ENCODE measurements at regions not wholly inside any gene's neighbourhood (a gene's known extent, or its start where the extent isn't known, plus 50 kb on each side); places are given as distances from the start of the nearest gene placed in this dataset.

DNA sequence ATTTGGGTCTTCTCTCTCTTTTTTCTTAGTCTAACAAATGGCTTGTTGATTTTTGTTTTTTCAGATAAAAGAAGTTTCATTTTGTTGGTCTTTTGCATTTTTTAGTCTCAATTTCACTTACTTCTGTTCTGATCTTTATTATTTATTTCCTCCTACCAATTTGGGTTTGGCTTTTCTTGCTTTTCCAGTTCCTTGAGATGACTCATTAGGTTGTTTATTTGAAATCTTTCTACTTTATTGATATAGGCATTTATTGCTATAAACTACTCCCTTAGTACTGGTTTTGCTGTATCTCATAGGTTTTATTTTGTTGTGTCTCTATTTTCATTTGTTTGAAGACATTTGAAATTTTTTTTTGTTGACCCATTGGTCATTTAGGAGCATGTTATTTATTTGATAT, 152.2 kb upstream of the MPHOSPH6 start:
- Histone ChIP-seq H3K27ac (no peak overlapping the region), H3K27me3 (peaks cover 7% of the 10 kb centered on the region)
- TF ChIP-seq, protein P1, sequence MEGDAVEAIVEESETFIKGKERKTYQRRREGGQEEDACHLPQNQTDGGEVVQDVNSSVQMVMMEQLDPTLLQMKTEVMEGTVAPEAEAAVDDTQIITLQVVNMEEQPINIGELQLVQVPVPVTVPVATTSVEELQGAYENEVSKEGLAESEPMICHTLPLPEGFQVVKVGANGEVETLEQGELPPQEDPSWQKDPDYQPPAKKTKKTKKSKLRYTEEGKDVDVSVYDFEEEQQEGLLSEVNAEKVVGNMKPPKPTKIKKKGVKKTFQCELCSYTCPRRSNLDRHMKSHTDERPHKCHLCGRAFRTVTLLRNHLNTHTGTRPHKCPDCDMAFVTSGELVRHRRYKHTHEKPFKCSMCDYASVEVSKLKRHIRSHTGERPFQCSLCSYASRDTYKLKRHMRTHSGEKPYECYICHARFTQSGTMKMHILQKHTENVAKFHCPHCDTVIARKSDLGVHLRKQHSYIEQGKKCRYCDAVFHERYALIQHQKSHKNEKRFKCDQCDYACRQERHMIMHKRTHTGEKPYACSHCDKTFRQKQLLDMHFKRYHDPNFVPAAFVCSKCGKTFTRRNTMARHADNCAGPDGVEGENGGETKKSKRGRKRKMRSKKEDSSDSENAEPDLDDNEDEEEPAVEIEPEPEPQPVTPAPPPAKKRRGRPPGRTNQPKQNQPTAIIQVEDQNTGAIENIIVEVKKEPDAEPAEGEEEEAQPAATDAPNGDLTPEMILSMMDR (IDR thresholded peaks at IDR 0.05; ENCODE audit: low read depth, low read length): no peak

GRCh38 chr16:82319038-82319437, 149.0 kb upstream of the MPHOSPH6 start:
- no peak overlapping the region for H3K27ac ChIP-seq
- no peaks in the 10 kb centered on the region for H3K4me1 ChIP-seq (ENCODE audit: low read depth)
- no peaks in the 10 kb centered on the region for H3K36me3 ChIP-seq
- no peaks in the 10 kb centered on the region for H3K9me3 ChIP-seq (ENCODE audit: low read depth)
- H3K27me3 ChIP-seq: no peaks in the 10 kb centered on the region
- TF ChIP-seq, protein P1 (IDR thresholded peaks at IDR 0.05; ENCODE audit: low read depth, low read length): no peak
- no peak overlapping the region for H3K4me3 ChIP-seq
- no peak for DNase-seq (ENCODE audit: low read depth in 1 of 2, low spot score in 1 of 2)

More for the DNA sequence above, 152.2 kb upstream of the MPHOSPH6 start:
- Histone ChIP-seq H3K9me3 (ENCODE audit: low read depth) (no peaks in the 10 kb centered on the region), H3K4me1 (ENCODE audit: low read depth) (no peaks in the 10 kb centered on the region), H3K4me3 (no peak overlapping the region), H3K36me3 (no peaks in the 10 kb centered on the region)
- DNase-seq (ENCODE audit: low read depth in 1 of 2, low spot score in 1 of 2): no peak

DNA sequence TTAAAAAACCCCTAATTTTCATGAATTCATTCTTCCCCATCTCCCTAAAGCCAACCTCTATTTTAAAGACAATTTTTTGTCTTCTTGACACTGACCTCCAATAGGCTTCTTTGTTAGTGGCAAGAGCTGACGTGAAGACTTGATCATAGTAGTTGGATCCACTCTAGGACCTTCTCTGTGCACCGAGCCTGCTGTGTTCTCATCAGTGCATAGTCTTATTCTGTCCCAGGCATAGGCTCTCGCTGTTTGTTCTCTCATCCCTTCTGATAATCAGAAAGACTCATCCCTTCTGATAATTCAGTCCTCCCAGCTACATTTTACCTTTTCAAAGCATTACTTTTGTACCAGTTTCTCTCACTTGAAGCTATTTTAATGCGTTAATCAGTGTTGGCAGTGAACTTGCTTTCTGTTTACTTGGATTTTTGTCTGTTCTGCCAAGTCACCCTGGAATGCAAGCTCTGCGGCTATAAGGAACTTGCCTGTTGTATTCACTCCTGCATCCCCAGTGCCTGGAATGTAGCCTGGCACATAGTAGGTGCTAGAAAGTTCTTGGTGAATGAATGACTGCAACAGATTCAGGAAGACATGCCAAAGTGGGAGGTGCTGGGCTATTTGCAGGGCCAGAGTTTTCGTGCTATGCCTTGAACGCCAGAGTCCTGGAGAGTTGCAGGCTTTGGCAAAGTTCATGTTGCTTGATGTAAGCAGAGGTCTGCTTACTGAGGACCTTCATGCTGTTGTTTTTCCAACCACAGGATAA, 147.6 kb upstream of the MPHOSPH6 start:
- Histone ChIP-seq H3K4me3 (no peak overlapping the region), H3K9me3 (ENCODE audit: low read depth) (no peaks in the 10 kb centered on the region), H3K4me1 (ENCODE audit: low read depth) (no peaks in the 10 kb centered on the region), H3K27me3 (no peaks in the 10 kb centered on the region), H3K27ac (no peak overlapping the region), H3K36me3 (no peaks in the 10 kb centered on the region)
- TF ChIP-seq, protein P1 (IDR thresholded peaks at IDR 0.05; ENCODE audit: low read depth, low read length): no peak
- DNase-seq (ENCODE audit: low read depth in 1 of 2, low spot score in 1 of 2): no peak

- Histone ChIP-seq H3K4me1 (ENCODE audit: low read depth) (no peaks in the 10 kb centered on the region), H3K27me3 (no peaks in the 10 kb centered on the region), H3K36me3 (no peaks in the 10 kb centered on the region), H3K27ac (no peak overlapping the region), H3K4me3 (no peak overlapping the region), H3K9me3 (ENCODE audit: low read depth) (no peaks in the 10 kb centered on the region)
- DNase-seq (ENCODE audit: low read depth in 1 of 2, low spot score in 1 of 2): no peak
- TF ChIP-seq, protein P1 (IDR thresholded peaks at IDR 0.05; ENCODE audit: low read depth, low read length): no peak
Measured at GRCh38 chr16:82313754-82314153, 143.7 kb upstream of the MPHOSPH6 start.

DNA sequence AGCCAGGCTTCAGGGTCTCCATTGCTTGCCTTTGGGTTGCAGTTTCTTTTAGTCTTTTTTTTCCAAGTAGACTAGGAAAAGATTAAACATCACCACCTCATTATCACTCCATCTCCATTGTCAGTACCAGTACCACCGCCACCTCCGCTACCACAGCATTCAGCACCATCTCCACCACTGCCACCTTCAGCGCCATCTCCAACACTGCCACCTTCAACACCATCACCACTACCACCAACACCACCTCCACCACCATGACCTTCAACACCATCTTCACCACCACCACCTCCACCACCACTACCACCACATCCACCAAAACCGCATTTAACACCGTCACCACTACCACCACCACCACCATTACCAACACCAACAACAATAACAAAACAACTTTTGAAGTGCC, 141.5 kb upstream of the MPHOSPH6 start:
- H3K4me3 ChIP-seq: no peak overlapping the region
- no peak overlapping the region for H3K27ac ChIP-seq
- TF ChIP-seq, protein P1 (IDR thresholded peaks at IDR 0.05; ENCODE audit: low read depth, low read length): no peak
- no peak for DNase-seq (ENCODE audit: low read depth in 1 of 2, low spot score in 1 of 2)
- H3K4me1 ChIP-seq (ENCODE audit: low read depth): no peaks in the 10 kb centered on the region
- no peaks in the 10 kb centered on the region for H3K27me3 ChIP-seq
- H3K36me3 ChIP-seq: no peaks in the 10 kb centered on the region
- H3K9me3 ChIP-seq (ENCODE audit: low read depth): no peaks in the 10 kb centered on the region
